CD4-positive, alpha-beta T cell (primary cell): ENCODE measurements at regions not wholly inside any gene's neighbourhood (a gene's known extent, or its start where the extent isn't known, plus 50 kb on each side); places are given as distances from the start of the nearest gene placed in this dataset.
"Not testable (repeated sequence)": the region's sequence is repeated elsewhere in the genome, so short reads cannot be mapped to it uniquely, and the experiment has no call there.

Experiments used
- ATAC-seq: fragments of 200-7000 bp; cut with Tn5 transposase; one replicate; pipeline ENCODE4 v1.10.0; 2022; ENCODE audit warnings: mild to moderate bottlenecking; ENCODE audit not compliant: poor library complexity
- CTCF ChIA-PET: fragments of 350-600 bp; sonication (Branson Sonifier 250); formaldehyde crosslinking; loops from one replicate; lab custom pipeline; 2021; ENCODE audit warnings: antibody characterized with exemption, inconsistent platforms; lab: Charles Lee
- POLR2A ChIA-PET: fragments of 350-600 bp; sonication (Branson Sonifier 250); formaldehyde crosslinking; loops from one replicate; lab custom pipeline; 2021; ENCODE audit warnings: antibody characterized with exemption, inconsistent platforms; lab: Charles Lee
- DNase-seq, 14 experiments: peaks; one replicate each; pipeline ENCODE4 v3.0.0-alpha.2; 2013 to 2020; ENCODE audit warnings: mixed read lengths in 2 of 14
- H3K27ac ChIP-seq, 2 donors: one replicate each; pipeline versions ENCODE4 v1.5.1 to v1.7.0; 2013; ENCODE audit warnings: low read length in 2 of 2, low read depth in 1 of 2, mild to moderate bottlenecking in 1 of 2
- H3K27me3 ChIP-seq, 2 experiments: 1 replicate in 1 of 2; 2 replicates in 1 of 2; pipeline versions ENCODE4 v1.6.1 to v1.7.0; 2013; ENCODE audit warnings: low read length in 2 of 2, control low read depth in 1 of 2, mild to moderate bottlenecking in 1 of 2, moderate library complexity in 1 of 2; ENCODE audit not compliant: insufficient read depth in 2 of 2, control insufficient read depth in 1 of 2
- H3K36me3 ChIP-seq: one replicate; pipeline ENCODE4 v1.6.1; 2013; ENCODE audit warnings: low read length, control low read depth; ENCODE audit not compliant: insufficient read depth
- H3K4me1 ChIP-seq: one replicate; pipeline ENCODE4 v1.6.1; 2013; ENCODE audit warnings: low read length, control low read depth; ENCODE audit not compliant: insufficient read depth
- H3K4me3 ChIP-seq: one replicate; pipeline ENCODE4 v1.5.1; 2013; ENCODE audit warnings: mild to moderate bottlenecking, low read length, moderate library complexity
- H3K9me3 ChIP-seq, 2 experiments: 1 replicate in 1 of 2; 2 replicates in 1 of 2; pipeline versions ENCODE4 v1.6.1 to v1.7.0; 2013; ENCODE audit warnings: low read length in 2 of 2, mild to moderate bottlenecking in 2 of 2, control low read depth in 1 of 2, moderate library complexity in 1 of 2; ENCODE audit not compliant: control insufficient read depth in 1 of 2, insufficient read depth in 1 of 2
- H3K27ac Mint-ChIP-seq: one replicate; pipeline ENCODE4 v1.8.0; 2020; ENCODE audit warnings: mixed read lengths
- H3K27me3 Mint-ChIP-seq: one replicate; pipeline ENCODE4 v1.8.0; 2021; ENCODE audit warnings: mixed read lengths
- H3K36me3 Mint-ChIP-seq: one replicate; pipeline ENCODE4 v1.8.0; 2021; ENCODE audit warnings: low read depth, mixed read lengths
- H3K4me1 Mint-ChIP-seq: one replicate; pipeline ENCODE4 v1.8.0; 2021; ENCODE audit warnings: low read depth, mixed read lengths
- H3K4me3 Mint-ChIP-seq: one replicate; pipeline ENCODE4 v1.8.0; 2020; ENCODE audit warnings: mild to moderate bottlenecking, mixed read lengths
- H3K9me3 Mint-ChIP-seq: one replicate; pipeline ENCODE4 v1.8.0; 2020; ENCODE audit warnings: mixed read lengths
- CTCF ChIP-seq: fragments of 200-600 bp; IDR thresholded peaks from one replicate; pipeline ENCODE4 v1.8.0; 2022; ENCODE audit warnings: antibody characterized with exemption, mild to moderate bottlenecking
- intact Hi-C, 2 experiments: fragments of 100-400 bp; cut with DNase I in 1 of 2; cut with micrococcal nuclease in 1 of 2; formaldehyde crosslinking; loops; one replicate each; pipeline versions ENCODE4 v1.15.1 to v1.9.0; 2023 to 2025; cut with DNase I, micrococcal nuclease

GRCh38 chr22:48061726-48062125 is 1299.3 kb downstream of the TBC1D22A start:
- no peaks in the 10 kb centered on the region for H3K36me3 Mint-ChIP-seq
- H3K4me3 Mint-ChIP-seq, result no peak overlapping the region
- peaks cover 13% of the 10 kb centered on the region for H3K27me3 Mint-ChIP-seq
- H3K4me1 ChIP-seq, result no peaks in the 10 kb centered on the region
- H3K36me3 ChIP-seq, result no peaks in the 10 kb centered on the region
- no peak overlapping the region for H3K27ac Mint-ChIP-seq
- CTCF ChIA-PET, result no interaction called here
- intact Hi-C loops, result no loop called here
- H3K9me3 ChIP-seq, result peaks cover 0 to 6% of the 10 kb centered on the region in 2 experiments
- peaks cover 2% of the 10 kb centered on the region for H3K9me3 Mint-ChIP-seq
- no peak for ATAC-seq
- DNase-seq, result no peak
- no peak for TF ChIP-seq CTCF
- H3K4me1 Mint-ChIP-seq, result no peaks in the 10 kb centered on the region
- POLR2A ChIA-PET, result no interaction called here
- H3K27ac ChIP-seq, result no peak overlapping the region
- H3K27me3 ChIP-seq, result peaks cover 0 to 3% of the 10 kb centered on the region in 2 experiments
- no peak overlapping the region for H3K4me3 ChIP-seq

- ChIA-PET POLR2A (no interaction called here), CTCF (no interaction called here)
- ATAC-seq (no peak), DNase-seq (no peak)
- Histone ChIP-seq H3K4me1 (no peaks in the 10 kb centered on the region), H3K4me3 (no peak overlapping the region), H3K9me3 (peaks cover 0 to 6% of the 10 kb centered on the region in 2 experiments), H3K36me3 (no peaks in the 10 kb centered on the region), H3K27me3 (peaks cover 0 to 3% of the 10 kb centered on the region in 2 experiments), H3K27ac (no peak overlapping the region)
- Mint-ChIP-seq H3K36me3 (no peaks in the 10 kb centered on the region), H3K27me3 (peaks cover 18% of the 10 kb centered on the region), H3K27ac (no peak overlapping the region), H3K4me1 (no peaks in the 10 kb centered on the region), H3K4me3 (no peak overlapping the region), H3K9me3 (peaks cover 2% of the 10 kb centered on the region)
- TF ChIP-seq CTCF, result no peak
- intact Hi-C loops, result no loop called here
Measured at GRCh38 chr22:48060266-48060665, 1297.8 kb downstream of the TBC1D22A start.

GRCh38 chr22:48059521-48059920 is 1297.1 kb downstream of the TBC1D22A start:
- POLR2A ChIA-PET, H3K36me3 ChIP-seq, H3K27me3 ChIP-seq, H3K4me1 Mint-ChIP-seq, ATAC-seq, DNase-seq, H3K4me1 ChIP-seq, intact Hi-C loops, H3K27ac ChIP-seq, CTCF ChIA-PET, H3K4me3 ChIP-seq, H3K4me3 Mint-ChIP-seq, H3K9me3 ChIP-seq, H3K36me3 Mint-ChIP-seq, H3K27ac Mint-ChIP-seq, H3K9me3 Mint-ChIP-seq: not testable (repeated sequence)
- H3K27me3 Mint-ChIP-seq, result peaks cover 18% of the 10 kb centered on the region

- no peak overlapping the region for H3K27ac Mint-ChIP-seq
- intact Hi-C loops, result no loop called here
- DNase-seq, result no peak
- Histone ChIP-seq H3K36me3 (no peaks in the 10 kb centered on the region), H3K27me3 (peaks cover 0 to 3% of the 10 kb centered on the region in 2 experiments), H3K27ac (no peak overlapping the region), H3K9me3 (peaks cover 0 to 6% of the 10 kb centered on the region in 2 experiments), H3K4me1 (no peaks in the 10 kb centered on the region), H3K4me3 (no peak overlapping the region)
- ChIA-PET CTCF (no interaction called here), POLR2A (no interaction called here)
- no peak for ATAC-seq
- H3K4me3 Mint-ChIP-seq, result no peak overlapping the region
- no peak for TF ChIP-seq CTCF
- no peaks in the 10 kb centered on the region for H3K36me3 Mint-ChIP-seq
- no peaks in the 10 kb centered on the region for H3K4me1 Mint-ChIP-seq
- H3K9me3 Mint-ChIP-seq, result peaks cover 2% of the 10 kb centered on the region
- peaks cover 18% of the 10 kb centered on the region for H3K27me3 Mint-ChIP-seq
Measured at GRCh38 chr22:48057116-48057835, 1294.8 kb downstream of the TBC1D22A start.
